H1 (cell line): ENCODE measurements at regions not wholly inside any gene's neighbourhood (a gene's known extent, or its start where the extent isn't known, plus 50 kb on each side); places are given as distances from the start of the nearest gene placed in this dataset.

ENCODE experiments used
- CTCF ChIA-PET: fragments of 300-600 bp; sonication (Branson Sonifier 250); formaldehyde crosslinking; loops from one replicate; lab custom pipeline; 2021; ENCODE audit not compliant: partially characterized antibody; lab: Charles Lee
- POLR2A ChIA-PET: fragments of 300-600 bp; sonication (Branson Sonifier 250); formaldehyde crosslinking; loops from one replicate; lab custom pipeline; 2021; ENCODE audit warnings: inconsistent platforms; ENCODE audit not compliant: partially characterized antibody; lab: Charles Lee
- DNase-seq, 2 experiments: peaks; one replicate each; pipeline versions ENCODE4 v3.0.0 to v3.0.0-alpha.2; 2010 to 2022; ENCODE audit warnings: low spot score in 2 of 2, low read depth in 1 of 2, mixed read lengths in 1 of 2
- FAIRE-seq: peaks from 2 replicates; lab custom pipeline; 2011; peaks lifted over from hg19 to GRCh38; lab: Jason Lieb, UNC
- H2AFZ ChIP-seq: 2 replicates; pipeline ENCODE4 v1.8.1; 2012; ENCODE audit warnings: low read length, inconsistent platforms
- H2AK5ac ChIP-seq: 2 replicates; pipeline ENCODE4 v1.6.1; 2013; ENCODE audit warnings: low read depth, low read length
- H2BK120ac ChIP-seq: replicated peaks from 2 replicates; pipeline ENCODE3; 2013; ENCODE audit warnings: low read depth, low read length, inconsistent platforms
- H2BK12ac ChIP-seq: 2 replicates; pipeline ENCODE4 v1.6.1; 2013; ENCODE audit warnings: low read depth, low read length
- H2BK15ac ChIP-seq: 2 replicates; pipeline ENCODE4 v1.6.1; 2013; ENCODE audit warnings: low read length
- H2BK20ac ChIP-seq: 2 replicates; pipeline ENCODE4 v1.6.1; 2013; ENCODE audit warnings: low read length
- H2BK5ac ChIP-seq: 2 replicates; pipeline ENCODE4 v1.6.1; 2013; ENCODE audit warnings: low read depth, low read length
- H3K14ac ChIP-seq: 2 replicates; pipeline ENCODE4 v1.6.1; 2013; ENCODE audit warnings: inconsistent platforms; ENCODE audit not compliant: insufficient read length
- H3K18ac ChIP-seq: 2 replicates; pipeline ENCODE4 v1.6.1; 2013; ENCODE audit warnings: low read length; ENCODE audit errors: extremely low read depth
- H3K23ac ChIP-seq: 2 replicates; pipeline ENCODE4 v1.6.1; 2013; ENCODE audit warnings: inconsistent platforms; ENCODE audit not compliant: insufficient read length
- H3K23me2 ChIP-seq: 2 replicates; pipeline ENCODE4 v1.6.1; 2013; ENCODE audit warnings: low read depth, low read length
- H3K27ac ChIP-seq: 2 replicates; pipeline ENCODE4 v1.6.1; 2011; ENCODE audit warnings: low read depth, low read length, inconsistent platforms
- H3K27me3 ChIP-seq, 4 experiments: replicated peaks in 1 of 4; 1 replicate in 1 of 4; 2 replicates in 3 of 4; pipeline versions ENCODE4 v1.6.1 to v1.8.1; 2011 to 2013; ENCODE audit warnings: low read length in 3 of 4, mild to moderate bottlenecking in 3 of 4, inconsistent platforms in 2 of 4, mixed read lengths in 2 of 4, moderate library complexity in 1 of 4; ENCODE audit not compliant: control insufficient read depth in 3 of 4, insufficient read depth in 3 of 4; ENCODE audit errors: extremely low read depth in 1 of 4
- H3K36me3 ChIP-seq, 4 experiments: 2 replicates each; pipeline versions ENCODE4 v1.6.1 to v1.8.1; 2011 to 2013; ENCODE audit warnings: mild to moderate bottlenecking in 4 of 4, low read length in 3 of 4, moderate library complexity in 2 of 4, control low read depth in 1 of 4, inconsistent platforms in 1 of 4; ENCODE audit not compliant: insufficient read depth in 4 of 4, control insufficient read depth in 2 of 4
- H3K4ac ChIP-seq: replicated peaks from 2 replicates; pipeline ENCODE3; 2013; ENCODE audit warnings: low read length, low read depth, mixed read lengths, inconsistent platforms; ENCODE audit not compliant: insufficient read length
- H3K4me1 ChIP-seq, 4 experiments: replicated peaks in 1 of 4; 1 replicate in 1 of 4; 2 replicates in 3 of 4; pipeline versions ENCODE4 v1.6.1 to v1.8.1; 2011 to 2013; ENCODE audit warnings: low read length in 3 of 4, inconsistent platforms in 2 of 4, mixed read lengths in 1 of 4; ENCODE audit not compliant: insufficient read depth in 4 of 4, control insufficient read depth in 3 of 4
- H3K4me2 ChIP-seq, 2 experiments: 2 replicates each; pipeline versions ENCODE4 v1.6.1 to v1.8.1; 2011 to 2013; ENCODE audit warnings: low read depth in 2 of 2, low read length in 2 of 2, control low read depth in 1 of 2, inconsistent platforms in 1 of 2, mild to moderate bottlenecking in 1 of 2; ENCODE audit not compliant: insufficient read depth in 1 of 2
- H3K4me3 ChIP-seq, 4 experiments: fragments of 200-600, 300-600 bp in 1 of 4; sonication (generic), shearing (Covaris generic), sonication (Bioruptor Twin) in 1 of 4; 2 replicates each; pipeline versions ENCODE4 v1.5.1 to v1.8.1; 2011 to 2016; ENCODE audit warnings: low read length in 4 of 4, low read depth in 3 of 4, control low read depth in 2 of 4, inconsistent platforms in 2 of 4, mild to moderate bottlenecking in 2 of 4, mixed read lengths in 1 of 4, moderate library complexity in 1 of 4; ENCODE audit not compliant: insufficient read depth in 2 of 4; ENCODE audit errors: extremely low read depth in 1 of 4
- H3K56ac ChIP-seq: replicated peaks from 2 replicates; pipeline ENCODE3; 2013; ENCODE audit warnings: low read depth, mild to moderate bottlenecking, mixed read lengths, low read length, inconsistent platforms; ENCODE audit not compliant: insufficient read length
- H3K79me1 ChIP-seq: 2 replicates; pipeline ENCODE4 v1.6.1; 2013; ENCODE audit warnings: low read depth, low read length, control low read depth
- H3K79me2 ChIP-seq, 2 experiments: 2 replicates each; pipeline versions ENCODE4 v1.6.1 to v1.8.1; 2012 to 2013; ENCODE audit warnings: low read length in 2 of 2, mild to moderate bottlenecking in 2 of 2, inconsistent platforms in 1 of 2; ENCODE audit not compliant: insufficient read depth in 2 of 2, control insufficient read depth in 1 of 2
- H3K9ac ChIP-seq, 4 experiments: replicated peaks in 1 of 4; 1 replicate in 1 of 4; 2 replicates in 3 of 4; pipeline versions ENCODE4 v1.6.1 to v1.8.1; 2011 to 2013; ENCODE audit warnings: low read depth in 3 of 4, low read length in 3 of 4, control low read depth in 2 of 4, mild to moderate bottlenecking in 2 of 4, moderate library complexity in 2 of 4, inconsistent platforms in 1 of 4; ENCODE audit errors: extremely low read depth in 1 of 4
- H3K9me3 ChIP-seq, 2 experiments: 2 replicates each; pipeline versions ENCODE4 v1.6.1 to v1.8.1; 2012 to 2013; ENCODE audit warnings: mild to moderate bottlenecking in 2 of 2, moderate library complexity in 2 of 2, control low read depth in 1 of 2, inconsistent platforms in 1 of 2, low read depth in 1 of 2, low read length in 1 of 2, mixed read lengths in 1 of 2; ENCODE audit not compliant: insufficient read depth in 2 of 2
- H4K20me1 ChIP-seq, 2 experiments: replicated peaks in 1 of 2; 2 replicates each; pipeline versions ENCODE3 to v1.8.1; 2011 to 2013; ENCODE audit warnings: inconsistent platforms in 2 of 2, low read length in 2 of 2, mild to moderate bottlenecking in 1 of 2; ENCODE audit not compliant: insufficient read depth in 2 of 2, control insufficient read depth in 1 of 2
- H4K5ac ChIP-seq: 2 replicates; pipeline ENCODE4 v1.6.1; 2013; ENCODE audit warnings: low read length, low read depth, mixed read lengths, inconsistent platforms; ENCODE audit not compliant: insufficient read length
- H4K8ac ChIP-seq: 2 replicates; pipeline ENCODE4 v1.8.0; 2013; ENCODE audit warnings: mild to moderate bottlenecking, moderate library complexity, low read length, inconsistent platforms; ENCODE audit not compliant: insufficient read depth; ENCODE audit errors: extremely low read depth
- H4K91ac ChIP-seq: replicated peaks from 2 replicates; pipeline ENCODE3; 2013; ENCODE audit warnings: low read length, mixed read lengths, inconsistent platforms; ENCODE audit not compliant: insufficient read length
- ASH2L ChIP-seq: fragments of 200-600, 300-600 bp; sonication (generic); IDR thresholded peaks from one replicate; pipeline ENCODE4 v1.7.1; 2017; ENCODE audit warnings: low read length
- ATF2 ChIP-seq: IDR thresholded peaks from 2 replicates; pipeline ENCODE4 v1.6.1; 2012; ENCODE audit warnings: low read length, inconsistent platforms
- BACH1 ChIP-seq: IDR thresholded peaks from 2 replicates; pipeline ENCODE4 v1.6.1; 2012; ENCODE audit warnings: low read length, improper control_type of control experiment
- KDM1A ChIP-seq: fragments of 200-600, 300-600 bp; sonication (generic); IDR thresholded peaks from 2 replicates; pipeline ENCODE4 v1.7.1; 2016; ENCODE audit warnings: mild to moderate bottlenecking, low read length, borderline replicate concordance
- MAFK ChIP-seq: IDR thresholded peaks from 2 replicates; pipeline ENCODE4 v1.6.1; 2012; ENCODE audit warnings: low read depth, mild to moderate bottlenecking, improper control_type of control experiment, low read length
- NRF1 ChIP-seq: IDR thresholded peaks from 2 replicates; pipeline ENCODE4 v1.6.1; 2011; ENCODE audit warnings: mild to moderate bottlenecking, low read depth, low read length, improper control_type of control experiment
- SIX5 ChIP-seq: IDR thresholded peaks from 2 replicates; pipeline ENCODE4 v1.6.1; 2011; ENCODE audit warnings: mild to moderate bottlenecking, low read depth, low read length
- TAF7 ChIP-seq: optimal IDR thresholded peaks from 2 replicates; pipeline ENCODE3; 2011; ENCODE audit warnings: low read depth, mild to moderate bottlenecking, inconsistent platforms, low read length, moderate library complexity, borderline replicate concordance
- TBP ChIP-seq: IDR thresholded peaks from 2 replicates; pipeline ENCODE4 v1.6.1; 2011; ENCODE audit warnings: low read depth, low read length, improper control_type of control experiment
- WGBS, 2 experiments: shearing (Covaris generic) in 1 of 2; methylation state at CpG; one replicate each; pipeline versions ENCODE4 v1.1.6 to v1.1.7; 2013 to 2015; ENCODE audit warnings: low lambda C conversion rate in 2 of 2, mixed read lengths in 2 of 2, inconsistent platforms in 1 of 2, low coverage in 1 of 2, missing lambda C conversion rate in 1 of 2; ENCODE audit not compliant: insufficient replicate concordance in 2 of 2, insufficient coverage in 1 of 2, insufficient read length in 1 of 2; ENCODE audit errors: extremely low coverage in 1 of 2, missing lambda C conversion rate in 1 of 2; 5-methylcytosine and 5-hydroxymethylcytosine counted together

- Histone ChIP-seq H3K27ac (no peak overlapping the region), H2AFZ (no peak overlapping the region), H3K4ac (no peak overlapping the region), H3K23ac (no peak overlapping the region), H3K18ac (no peak overlapping the region), H4K91ac (no peak overlapping the region), H2BK120ac (no peak overlapping the region), H3K27me3 (peaks cover 2 to 14% (median 14%) of the 10 kb centered on the region in 4 experiments; a peak in 6 of 7 replicates), H3K4me2 (peak overlapping the region; percentile 30 to 66), H4K5ac (no peak overlapping the region), H3K14ac (no peak overlapping the region), H3K79me1 (no peaks in the 10 kb centered on the region), H3K23me2 (peaks cover 12% of the 10 kb centered on the region; the same call in 1 of the 2 replicates), H2BK20ac (no peak overlapping the region), H3K9me3 (no peaks in the 10 kb centered on the region), H2BK15ac (no peak overlapping the region), H3K79me2 (no peaks in the 10 kb centered on the region), H4K20me1 (no peaks in the 10 kb centered on the region), H3K56ac (no peak overlapping the region), H2BK5ac (no peak overlapping the region), H2BK12ac (no peak overlapping the region), H4K8ac (no peak overlapping the region), H3K4me1 (no peaks in the 10 kb centered on the region; a peak in 3 of 7 replicates), H3K9ac (no peak overlapping the region), H3K4me3 (peak overlapping the region; percentile 16 to 49 (median 28); a peak in 5 of 8 replicates), H3K36me3 (no peaks in the 10 kb centered on the region), H2AK5ac (no peak overlapping the region)
- DNase-seq (peak; percentile 70 to 86), FAIRE-seq (no peak)
- WGBS, 2 experiments: 41% methylated on average over 30 of the region's 34 CpGs; no CpG with 5 or more reads in 1 of the 2 experiments
- ChIA-PET CTCF (interaction anchor here (0.5 to 0.7 kb wide), 2 partner anchors 19 to 463 kb away, joined by 3 to 4 read pairs; no protein-coding TSS in a partner anchor), POLR2A (interaction anchor here (0.7 to 1.2 kb wide), 3 partner anchors 9 to 208 kb away, joined by 3 read pairs; a partner anchor contains a TSS)
- TF ChIP-seq BACH1 (no peak), TBP (peak; percentile 99), ATF2 (0 out of 2 replicates have a peak, but pooled peaks have one; percentile 45), MAFK (peak; percentile 43; the same call in 1 of the 2 replicates), SIX5 (no peak), ASH2L (peak; percentile 83), NRF1 (peak; percentile 13; the same call in 1 of the 2 replicates), KDM1A (no peak), TAF7 (peak; percentile 64)
These were observed 211.6 kb upstream of the ZNF184 start for GRCh38 chr6:27684264-27685211.
